ENCODE measurements at regions not wholly inside any gene's neighbourhood (a gene's known extent, or its start where the extent isn't known, plus 50 kb on each side); places are given as distances from the start of the nearest gene placed in this dataset.

GRCh38 chr10:118238573-118239235 lies 103.4 kb downstream of the FAM204A start:
- TF ChIP-seq CTCF (conservative IDR thresholded peaks at IDR 0.05; ENCODE audit: low read depth, low read length): no peak
- no peak for TF ChIP-seq CEBPB (IDR thresholded peaks at IDR 0.05; ENCODE audit: low read depth, low read length)
- TF ChIP-seq MAZ (IDR thresholded peaks at IDR 0.05; ENCODE audit: borderline replicate concordance, low read depth, low read length): no peak
- TF ChIP-seq RAD21 (IDR thresholded peaks at IDR 0.05; ENCODE audit: low read length): no peak
- TF ChIP-seq POLR2A (IDR thresholded peaks at IDR 0.05; ENCODE audit: low read depth, low read length): no peak
- TF ChIP-seq FOS (IDR thresholded peaks at IDR 0.05; ENCODE audit: low read depth, low read length): no peak

Measured in IMR-90 (cell line).